Smooth muscle cell (in vitro differentiated cells): ENCODE measurements at regions not wholly inside any gene's neighbourhood (a gene's known extent, or its start where the extent isn't known, plus 50 kb on each side); places are given as distances from the start of the nearest gene placed in this dataset.
A peak's percentile ranks its signal among the peaks of the same experiment; 100 is the strongest.
"Not testable (repeated sequence)": the region's sequence is repeated elsewhere in the genome, so short reads cannot be mapped to it uniquely, and the experiment has no call there.

Source experiments
- DNase-seq: peaks from one replicate; lab custom pipeline; 2025; ENCODE audit not compliant: unreplicated experiment; lab: John Stamatoyannopoulos, UW
- H2AFZ ChIP-seq: fragments of 200-600 bp; sonication (generic); 2 replicates; pipeline ENCODE4 v1.6.0; 2016; ENCODE audit warnings: antibody characterized with exemption, low read depth, mild to moderate bottlenecking
- H3F3A ChIP-seq: fragments of 200-600 bp; sonication (generic); 2 replicates; pipeline ENCODE4 v1.6.0; 2017; ENCODE audit warnings: antibody characterized with exemption, low read depth
- H3K27ac ChIP-seq: fragments of 200-600 bp; sonication (generic); 2 replicates; pipeline ENCODE4 v1.5.1; 2016; ENCODE audit warnings: low read depth, mild to moderate bottlenecking
- H3K27me3 ChIP-seq: fragments of 200-600 bp; sonication (generic); 2 replicates; pipeline ENCODE4 v1.6.1; 2016; ENCODE audit warnings: low read depth, mild to moderate bottlenecking
- H3K36me3 ChIP-seq: fragments of 200-600 bp; sonication (generic); 2 replicates; pipeline ENCODE4 v1.5.1; 2016; ENCODE audit warnings: low read depth
- H3K4me1 ChIP-seq: fragments of 200-600 bp; sonication (generic); 2 replicates; pipeline ENCODE4 v1.5.1; 2016; ENCODE audit warnings: low read depth
- H3K4me2 ChIP-seq: fragments of 200-600 bp; sonication (generic); 2 replicates; pipeline ENCODE4 v1.6.0; 2016; ENCODE audit warnings: mild to moderate bottlenecking
- H3K4me3 ChIP-seq: fragments of 200-600 bp; sonication (generic); 2 replicates; pipeline ENCODE4 v1.5.1; 2016; ENCODE audit warnings: mild to moderate bottlenecking
- H3K79me2 ChIP-seq: fragments of 200-600 bp; sonication (generic); 2 replicates; pipeline ENCODE4 v1.6.0; 2016; ENCODE audit warnings: low read depth, mild to moderate bottlenecking
- H3K9ac ChIP-seq: fragments of 200-600 bp; sonication (generic); 2 replicates; pipeline ENCODE4 v1.6.0; 2016; ENCODE audit warnings: low read depth
- H3K9me3 ChIP-seq: fragments of 200-600 bp; sonication (generic); replicated peaks from 2 replicates; pipeline ENCODE4 v1.5.1; 2016; ENCODE audit warnings: low read depth
- H4K20me1 ChIP-seq: fragments of 200-600 bp; sonication (generic); 2 replicates; pipeline ENCODE4 v1.6.0; 2016; ENCODE audit warnings: low read depth
- WGBS: methylation state at CpG from one replicate; pipeline ENCODE4 v1.1.7; 2016; ENCODE audit warnings: low lambda C conversion rate; 5-methylcytosine and 5-hydroxymethylcytosine counted together
- TF ChIP-seq, protein P1 (sequence below): fragments of 200-600 bp; sonication (generic); IDR thresholded peaks from 2 replicates; pipeline ENCODE4 v1.5.1; 2017; ENCODE audit warnings: borderline replicate concordance, mild to moderate bottlenecking, antibody characterized with exemption; ENCODE audit not compliant: insufficient read depth, poor library complexity, severe bottlenecking

DNA sequence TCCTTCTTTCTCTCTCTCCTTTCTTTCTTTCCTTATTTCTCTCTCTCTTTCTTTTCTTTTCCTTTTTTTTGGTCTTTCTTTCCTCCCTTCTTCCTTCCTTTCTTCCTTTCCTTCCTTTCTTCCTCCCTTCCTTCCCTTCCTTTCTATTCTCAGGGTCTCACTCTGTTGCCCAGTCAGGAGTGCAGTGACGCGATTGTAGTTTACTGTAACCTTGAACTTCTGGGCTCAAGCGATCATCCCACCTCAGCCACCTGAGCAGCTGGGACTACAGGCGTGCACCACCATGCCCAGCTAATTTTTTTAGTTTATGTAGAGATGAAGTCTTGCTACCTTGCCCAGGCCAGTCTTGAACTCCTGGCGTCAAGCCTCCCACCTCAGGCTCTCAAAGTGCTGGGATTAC lies 83.8 kb upstream of the PPM1B start:
- Histone ChIP-seq H3K4me3 (no peak overlapping the region), H3F3A (no peaks in the 10 kb centered on the region), H3K9ac (no peak overlapping the region), H2AFZ (no peak overlapping the region), H3K4me1 (no peaks in the 10 kb centered on the region), H3K27me3 (no peaks in the 10 kb centered on the region), H3K9me3 (no peaks in the 10 kb centered on the region), H3K4me2 (no peak overlapping the region), H3K79me2 (no peaks in the 10 kb centered on the region), H4K20me1 (no peaks in the 10 kb centered on the region), H3K36me3 (no peaks in the 10 kb centered on the region), H3K27ac (no peak overlapping the region)
- TF ChIP-seq, protein P1, sequence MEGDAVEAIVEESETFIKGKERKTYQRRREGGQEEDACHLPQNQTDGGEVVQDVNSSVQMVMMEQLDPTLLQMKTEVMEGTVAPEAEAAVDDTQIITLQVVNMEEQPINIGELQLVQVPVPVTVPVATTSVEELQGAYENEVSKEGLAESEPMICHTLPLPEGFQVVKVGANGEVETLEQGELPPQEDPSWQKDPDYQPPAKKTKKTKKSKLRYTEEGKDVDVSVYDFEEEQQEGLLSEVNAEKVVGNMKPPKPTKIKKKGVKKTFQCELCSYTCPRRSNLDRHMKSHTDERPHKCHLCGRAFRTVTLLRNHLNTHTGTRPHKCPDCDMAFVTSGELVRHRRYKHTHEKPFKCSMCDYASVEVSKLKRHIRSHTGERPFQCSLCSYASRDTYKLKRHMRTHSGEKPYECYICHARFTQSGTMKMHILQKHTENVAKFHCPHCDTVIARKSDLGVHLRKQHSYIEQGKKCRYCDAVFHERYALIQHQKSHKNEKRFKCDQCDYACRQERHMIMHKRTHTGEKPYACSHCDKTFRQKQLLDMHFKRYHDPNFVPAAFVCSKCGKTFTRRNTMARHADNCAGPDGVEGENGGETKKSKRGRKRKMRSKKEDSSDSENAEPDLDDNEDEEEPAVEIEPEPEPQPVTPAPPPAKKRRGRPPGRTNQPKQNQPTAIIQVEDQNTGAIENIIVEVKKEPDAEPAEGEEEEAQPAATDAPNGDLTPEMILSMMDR: no peak
- DNase-seq: no peak
- WGBS: 90% methylated on average over 5 of the region's 5 CpGs

DNA sequence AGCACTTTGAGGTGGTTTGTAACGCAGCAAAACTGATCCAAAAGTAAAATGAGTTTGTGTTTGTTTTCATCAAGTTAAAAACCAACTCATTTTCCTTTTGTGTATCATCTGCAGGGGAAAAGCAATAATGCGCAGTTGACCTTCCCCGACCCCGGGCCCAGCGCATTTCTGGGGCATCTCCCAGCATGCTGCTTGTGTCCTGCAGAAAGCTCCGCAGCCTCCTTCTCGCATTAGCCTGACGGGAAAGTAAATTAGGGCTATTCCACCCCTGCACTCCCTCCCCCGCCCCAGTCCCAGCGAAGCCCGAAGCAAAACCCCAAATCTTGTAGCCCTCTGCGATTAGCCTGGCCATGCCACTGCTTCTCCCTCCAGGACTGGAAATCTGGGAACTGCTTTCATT lies 82.0 kb upstream of the PPM1B start:
- H3K27ac ChIP-seq: no peak overlapping the region
- H3K36me3 ChIP-seq: no peaks in the 10 kb centered on the region
- H3K4me2 ChIP-seq: peak overlapping the region; percentile 87
- H3F3A ChIP-seq: no peaks in the 10 kb centered on the region
- no peaks in the 10 kb centered on the region for H3K4me1 ChIP-seq
- no peaks in the 10 kb centered on the region for H3K79me2 ChIP-seq
- TF ChIP-seq, protein P1: no peak
- DNase-seq: no peak
- H3K27me3 ChIP-seq: no peaks in the 10 kb centered on the region
- WGBS: 64% methylated on average over 12 of the region's 12 CpGs
- no peaks in the 10 kb centered on the region for H4K20me1 ChIP-seq
- H3K4me3 ChIP-seq: peak overlapping the region; percentile 53
- H2AFZ ChIP-seq: peak overlapping the region; percentile 75
- no peak overlapping the region for H3K9ac ChIP-seq
- H3K9me3 ChIP-seq: no peaks in the 10 kb centered on the region

DNA sequence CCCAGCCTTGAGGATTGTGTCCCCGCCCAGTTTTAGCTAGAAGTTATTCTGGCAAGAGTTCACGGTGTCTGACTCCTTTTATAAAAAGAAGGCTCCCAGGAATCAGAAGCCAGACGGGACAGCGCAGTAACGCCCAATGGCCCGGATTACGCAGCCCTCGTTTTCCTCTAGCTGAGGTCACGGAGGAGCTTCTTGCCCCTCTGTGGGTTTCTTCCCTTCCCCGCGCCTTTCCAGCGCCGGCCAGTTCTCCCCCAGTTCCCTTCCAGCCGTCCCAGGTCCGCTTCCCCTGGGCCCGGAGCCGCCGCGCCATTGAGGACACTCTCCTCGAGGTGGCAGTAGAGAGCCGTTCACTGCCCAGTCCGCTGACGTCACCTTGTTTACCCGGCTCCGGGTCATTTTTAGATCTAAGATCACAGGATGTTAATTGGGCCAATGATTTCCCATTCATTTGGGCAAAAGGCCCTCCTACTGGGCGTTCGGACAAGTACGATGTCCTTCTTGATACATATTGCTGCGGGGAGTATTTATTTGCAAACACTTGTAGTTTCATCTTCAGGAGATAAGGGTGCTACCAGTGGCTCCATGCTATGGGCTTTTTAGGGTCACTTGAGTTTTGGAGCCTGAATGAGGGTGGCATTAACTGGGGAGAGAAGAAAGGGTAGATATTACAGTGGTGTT lies 81.5 kb upstream of the PPM1B start:
- Histone ChIP-seq H3F3A (no peaks in the 10 kb centered on the region), H3K9ac (peak overlapping the region; percentile 5), H2AFZ (peak overlapping the region; percentile 75), H4K20me1 (no peaks in the 10 kb centered on the region), H3K27ac (no peak overlapping the region), H3K4me2 (peak overlapping the region; percentile 87), H3K36me3 (no peaks in the 10 kb centered on the region), H3K27me3 (no peaks in the 10 kb centered on the region), H3K9me3 (no peaks in the 10 kb centered on the region), H3K4me3 (peak overlapping the region; percentile 53), H3K79me2 (no peaks in the 10 kb centered on the region), H3K4me1 (no peaks in the 10 kb centered on the region)
- TF ChIP-seq, protein P1: peak; percentile 89
- peak; percentile 63 for DNase-seq
- WGBS: 8% methylated on average over 29 of the region's 29 CpGs

DNA sequence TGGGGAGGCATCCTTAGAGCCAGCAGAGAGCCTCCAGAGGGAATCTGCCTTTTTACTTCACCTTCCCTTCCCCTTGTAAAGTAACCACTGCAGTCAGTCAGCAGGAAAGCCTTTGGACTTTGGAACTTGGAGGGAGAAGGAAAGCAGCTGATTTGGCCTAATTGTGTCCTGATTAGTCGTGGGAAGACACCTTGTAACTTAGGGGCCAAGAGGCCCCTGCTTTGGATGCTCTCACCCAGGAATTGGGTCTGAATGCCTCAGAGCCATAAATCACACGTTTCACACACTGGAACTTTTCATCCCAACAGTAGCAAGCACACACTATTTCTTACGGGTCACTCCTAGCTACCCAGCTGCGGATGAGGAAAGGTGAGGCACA lies 81.0 kb upstream of the PPM1B start:
- no peaks in the 10 kb centered on the region for H3K79me2 ChIP-seq

DNA sequence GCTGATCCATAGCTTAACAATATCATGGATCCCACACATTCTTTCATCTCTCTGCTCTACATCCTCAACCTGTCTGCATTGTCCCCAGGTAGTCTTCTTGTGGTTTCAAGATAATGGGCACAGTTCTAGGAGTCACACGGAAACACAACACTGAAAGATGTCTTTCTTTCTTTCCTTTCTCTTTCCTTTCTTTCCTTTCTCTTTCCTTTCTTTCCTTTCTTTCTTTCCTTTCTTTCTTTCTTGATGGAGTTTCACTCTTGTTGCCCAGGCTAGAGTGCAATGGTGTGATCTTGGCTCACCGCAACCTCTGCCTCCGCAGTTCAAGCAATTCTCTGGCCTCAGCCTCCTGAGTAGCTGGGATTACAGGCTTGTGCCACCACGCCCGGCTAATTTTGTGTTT lies 76.2 kb upstream of the PPM1B start:
- H3F3A ChIP-seq, DNase-seq, H3K36me3 ChIP-seq, H3K9me3 ChIP-seq, H4K20me1 ChIP-seq, H3K4me1 ChIP-seq, H3K4me3 ChIP-seq, H3K9ac ChIP-seq, H3K79me2 ChIP-seq, H2AFZ ChIP-seq, H3K4me2 ChIP-seq, H3K27ac ChIP-seq, H3K27me3 ChIP-seq: not testable (repeated sequence)
- WGBS: 98% methylated on average over 5 of the region's 5 CpGs

More for the DNA sequence above, 81.0 kb upstream of the PPM1B start:
- H4K20me1 ChIP-seq: no peaks in the 10 kb centered on the region
- H2AFZ ChIP-seq: peak overlapping the region; percentile 75
- H3K4me1 ChIP-seq: no peaks in the 10 kb centered on the region
- WGBS: 48% methylated on average over 4 of the region's 4 CpGs
- no peak for DNase-seq
- peak overlapping the region; percentile 5 for H3K9ac ChIP-seq
- no peaks in the 10 kb centered on the region for H3K9me3 ChIP-seq
- peak overlapping the region; percentile 87 for H3K4me2 ChIP-seq
- H3K4me3 ChIP-seq: peak overlapping the region; percentile 53
- no peaks in the 10 kb centered on the region for H3F3A ChIP-seq
- H3K27me3 ChIP-seq: no peaks in the 10 kb centered on the region
- TF ChIP-seq, protein P1: no peak
- H3K36me3 ChIP-seq: no peaks in the 10 kb centered on the region
- no peak overlapping the region for H3K27ac ChIP-seq
